NCI-H524 (cell line): ENCODE measurements at regions not wholly inside any gene's neighbourhood (a gene's known extent, or its start where the extent isn't known, plus 50 kb on each side); places are given as distances from the start of the nearest gene placed in this dataset.
"Not testable (repeated sequence)": the region's sequence is repeated elsewhere in the genome, so short reads cannot be mapped to it uniquely, and the experiment has no call there.

Experiments
- DNase-seq, 2 experiments: peaks; one replicate each; lab custom pipeline; 2025; lab: John Stamatoyannopoulos, UW

GRCh38 chr13:89052699-89053098, 1381.5 kb downstream of the SLITRK5 start:
- no peak for DNase-seq

GRCh38 chr13:89053418-89053817, 1382.2 kb downstream of the SLITRK5 start:
- DNase-seq: no peak

GRCh38 chr13:89057274-89057673, 1386.1 kb downstream of the SLITRK5 start:
- no peak for DNase-seq

GRCh38 chr13:89057862-89058261, 1386.7 kb downstream of the SLITRK5 start:
- DNase-seq: no peak

- DNase-seq: no peak
These were observed 1390.7 kb downstream of the SLITRK5 start for GRCh38 chr13:89061821-89062220.

- peak in 1 of 2 experiments; percentile 49 for DNase-seq
These were observed 1395.8 kb downstream of the SLITRK5 start for GRCh38 chr13:89066868-89067466.

- DNase-seq: no peak
These were observed 1401.8 kb downstream of the SLITRK5 start for GRCh38 chr13:89072979-89073378.

GRCh38 chr13:89076622-89077021, 1405.5 kb downstream of the SLITRK5 start:
- DNase-seq: no peak

- no peak for DNase-seq
These were observed 1411.5 kb downstream of the SLITRK5 start for GRCh38 chr13:89082623-89083022.

GRCh38 chr13:89088107-89088506, 1416.9 kb downstream of the SLITRK5 start:
- not testable (repeated sequence) for DNase-seq

- DNase-seq: no peak
These were observed 1426.8 kb downstream of the SLITRK5 start for GRCh38 chr13:89097994-89098393.

- no peak for DNase-seq
These were observed 1442.6 kb downstream of the SLITRK5 start for GRCh38 chr13:89113744-89114143.

- no peak for DNase-seq
These were observed 1444.1 kb downstream of the SLITRK5 start for GRCh38 chr13:89115307-89115706.

- no peak for DNase-seq
These were observed 1465.5 kb downstream of the SLITRK5 start for GRCh38 chr13:89136678-89137077.

- DNase-seq: no peak
These were observed 1479.2 kb downstream of the SLITRK5 start for GRCh38 chr13:89150362-89150761.

- no peak for DNase-seq
These were observed 1482.8 kb downstream of the SLITRK5 start for GRCh38 chr13:89153941-89154340.

- DNase-seq: peak; percentile 89 to 94
These were observed 1491.9 kb downstream of the SLITRK5 start for GRCh38 chr13:89163096-89163495.

- no peak for DNase-seq
These were observed 1494.5 kb downstream of the SLITRK5 start for GRCh38 chr13:89165685-89166084.

GRCh38 chr13:89169951-89170350, 1498.8 kb downstream of the SLITRK5 start:
- DNase-seq: peak in 1 of 2 experiments; percentile 17

- no peak for DNase-seq
These were observed 1509.9 kb downstream of the SLITRK5 start for GRCh38 chr13:89181041-89181440.

GRCh38 chr13:89199138-89199537, 1528.0 kb downstream of the SLITRK5 start:
- DNase-seq: no peak

- DNase-seq: no peak
These were observed 1533.3 kb downstream of the SLITRK5 start for GRCh38 chr13:89204435-89204834.

GRCh38 chr13:89205856-89206520, 1534.8 kb downstream of the SLITRK5 start:
- no peak for DNase-seq

- no peak for DNase-seq
These were observed 1541.0 kb downstream of the SLITRK5 start for GRCh38 chr13:89212186-89212585.
